WERI-Rb-1 (cell line): ENCODE measurements at regions not wholly inside any gene's neighbourhood (a gene's known extent, or its start where the extent isn't known, plus 50 kb on each side); places are given as distances from the start of the nearest gene placed in this dataset.
"Not testable (repeated sequence)": the region's sequence is repeated elsewhere in the genome, so short reads cannot be mapped to it uniquely, and the experiment has no call there.

Experiments
- DNase-seq: peaks from one replicate; pipeline ENCODE4 v3.0.0-alpha.2; 2020
- H3K27ac ChIP-seq: fragments of 250-450 bp; sonication (Bioruptor Pico); 2 replicates; pipeline ENCODE4 v1.5.1; 2020; ENCODE audit warnings: mild to moderate bottlenecking, moderate library complexity
- H3K27me3 ChIP-seq: fragments of 250-450 bp; sonication (Bioruptor Pico); 2 replicates; pipeline ENCODE4 v1.5.1; 2021; ENCODE audit warnings: mild to moderate bottlenecking, low read depth, moderate library complexity; ENCODE audit not compliant: insufficient read depth, severe bottlenecking
- H3K36me3 ChIP-seq: fragments of 250-450 bp; sonication (Bioruptor Pico); 2 replicates; pipeline ENCODE4 v1.5.1; 2020; ENCODE audit warnings: mild to moderate bottlenecking, moderate library complexity
- H3K4me3 ChIP-seq: 2 replicates; pipeline ENCODE4 v1.5.1; 2011; ENCODE audit warnings: low read depth, mild to moderate bottlenecking, control low read depth, low read length
- H3K9me3 ChIP-seq: fragments of 250-450 bp; sonication (Bioruptor Pico); 2 replicates; pipeline ENCODE4 v1.5.1; 2021; ENCODE audit warnings: mild to moderate bottlenecking, moderate library complexity; ENCODE audit not compliant: severe bottlenecking
- TF ChIP-seq, protein P1 (sequence below): IDR thresholded peaks from 2 replicates; pipeline ENCODE4 v1.5.1; 2011; ENCODE audit warnings: low read depth, mild to moderate bottlenecking, control low read depth, inconsistent platforms, low read length

DNA sequence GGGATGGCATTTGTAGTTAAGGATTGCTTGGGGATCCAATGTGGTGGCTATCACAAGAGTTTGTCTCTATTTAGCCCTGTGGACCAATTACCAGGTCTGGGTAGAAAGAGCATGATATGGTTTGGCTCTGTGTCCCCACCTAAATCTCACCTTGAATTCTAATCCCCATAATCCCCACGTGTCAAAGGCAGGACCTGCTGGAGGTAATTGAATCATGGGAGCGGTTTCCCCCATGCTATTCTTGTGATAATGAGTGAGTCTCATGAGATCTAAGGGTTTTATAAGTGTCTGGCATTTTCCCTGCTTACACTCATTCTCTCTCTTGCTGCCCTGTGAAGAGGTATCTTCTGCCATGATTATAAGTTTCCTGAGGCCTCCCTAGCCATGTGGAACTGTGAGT, 86.4 kb upstream of the HS3ST4 start:
- H3K36me3 ChIP-seq = no peaks in the 10 kb centered on the region
- TF ChIP-seq, protein P1, sequence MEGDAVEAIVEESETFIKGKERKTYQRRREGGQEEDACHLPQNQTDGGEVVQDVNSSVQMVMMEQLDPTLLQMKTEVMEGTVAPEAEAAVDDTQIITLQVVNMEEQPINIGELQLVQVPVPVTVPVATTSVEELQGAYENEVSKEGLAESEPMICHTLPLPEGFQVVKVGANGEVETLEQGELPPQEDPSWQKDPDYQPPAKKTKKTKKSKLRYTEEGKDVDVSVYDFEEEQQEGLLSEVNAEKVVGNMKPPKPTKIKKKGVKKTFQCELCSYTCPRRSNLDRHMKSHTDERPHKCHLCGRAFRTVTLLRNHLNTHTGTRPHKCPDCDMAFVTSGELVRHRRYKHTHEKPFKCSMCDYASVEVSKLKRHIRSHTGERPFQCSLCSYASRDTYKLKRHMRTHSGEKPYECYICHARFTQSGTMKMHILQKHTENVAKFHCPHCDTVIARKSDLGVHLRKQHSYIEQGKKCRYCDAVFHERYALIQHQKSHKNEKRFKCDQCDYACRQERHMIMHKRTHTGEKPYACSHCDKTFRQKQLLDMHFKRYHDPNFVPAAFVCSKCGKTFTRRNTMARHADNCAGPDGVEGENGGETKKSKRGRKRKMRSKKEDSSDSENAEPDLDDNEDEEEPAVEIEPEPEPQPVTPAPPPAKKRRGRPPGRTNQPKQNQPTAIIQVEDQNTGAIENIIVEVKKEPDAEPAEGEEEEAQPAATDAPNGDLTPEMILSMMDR = no peak
- peaks cover 9% of the 10 kb centered on the region for H3K9me3 ChIP-seq
- H3K27me3 ChIP-seq = no peaks in the 10 kb centered on the region
- no peak overlapping the region for H3K4me3 ChIP-seq
- H3K27ac ChIP-seq = 0 out of 2 replicates have a peak overlapping the region, but pooled peaks have one; percentile 18
- peak; percentile 20 for DNase-seq

DNA sequence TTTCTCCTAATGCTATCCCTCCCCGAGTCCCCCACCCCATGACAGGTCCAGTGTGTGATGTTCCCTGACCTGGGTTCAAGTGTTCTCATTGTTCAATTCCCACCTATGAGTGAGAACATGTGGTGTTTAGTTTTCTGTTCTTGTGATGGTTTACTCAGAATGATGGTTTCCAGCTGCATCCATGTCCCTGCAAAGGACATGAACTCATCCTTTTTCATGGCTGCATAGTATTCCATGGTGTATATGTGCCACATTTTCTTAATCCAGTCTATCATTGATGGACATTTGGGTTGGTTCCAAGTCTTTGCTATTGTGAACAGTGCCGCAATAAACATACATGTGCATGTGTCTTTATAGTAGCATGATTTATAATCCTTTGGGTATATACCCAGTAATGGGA, 90.5 kb upstream of the HS3ST4 start:
- not testable (repeated sequence) for H3K36me3 ChIP-seq, DNase-seq, H3K9me3 ChIP-seq, H3K27me3 ChIP-seq, H3K27ac ChIP-seq, H3K4me3 ChIP-seq

DNA sequence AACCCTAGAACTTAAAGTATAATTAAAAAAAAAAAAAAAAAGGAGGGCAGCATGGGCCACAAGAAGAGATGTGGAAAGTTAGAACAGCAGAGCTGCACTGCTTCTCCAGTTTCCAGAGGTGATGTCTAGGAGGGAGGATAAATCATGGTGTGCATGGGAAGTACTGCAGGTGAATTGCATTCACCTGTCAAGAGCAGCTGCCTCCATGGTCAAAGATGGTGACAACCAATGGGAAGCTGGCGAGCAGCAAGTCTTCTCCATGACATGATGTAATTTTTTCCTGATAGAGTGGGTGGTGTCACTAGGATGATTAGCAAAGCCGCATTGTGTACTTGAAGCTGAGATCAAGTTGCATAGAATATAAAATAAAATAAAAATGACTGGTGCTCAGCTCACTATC, 95.6 kb upstream of the HS3ST4 start:
- H3K27me3 ChIP-seq = no peaks in the 10 kb centered on the region
- H3K36me3 ChIP-seq = no peaks in the 10 kb centered on the region
- no peak overlapping the region for H3K4me3 ChIP-seq
- TF ChIP-seq, protein P1 = no peak
- DNase-seq = no peak
- H3K27ac ChIP-seq = no peak overlapping the region
- H3K9me3 ChIP-seq = peaks cover 4% of the 10 kb centered on the region

GRCh38 chr16:25593260-25593659, 98.5 kb upstream of the HS3ST4 start:
- no peak for DNase-seq
- TF ChIP-seq, protein P1 = no peak
- no peaks in the 10 kb centered on the region for H3K27me3 ChIP-seq
- no peak overlapping the region for H3K27ac ChIP-seq
- no peaks in the 10 kb centered on the region for H3K9me3 ChIP-seq
- H3K36me3 ChIP-seq = no peaks in the 10 kb centered on the region
- no peak overlapping the region for H3K4me3 ChIP-seq

DNA sequence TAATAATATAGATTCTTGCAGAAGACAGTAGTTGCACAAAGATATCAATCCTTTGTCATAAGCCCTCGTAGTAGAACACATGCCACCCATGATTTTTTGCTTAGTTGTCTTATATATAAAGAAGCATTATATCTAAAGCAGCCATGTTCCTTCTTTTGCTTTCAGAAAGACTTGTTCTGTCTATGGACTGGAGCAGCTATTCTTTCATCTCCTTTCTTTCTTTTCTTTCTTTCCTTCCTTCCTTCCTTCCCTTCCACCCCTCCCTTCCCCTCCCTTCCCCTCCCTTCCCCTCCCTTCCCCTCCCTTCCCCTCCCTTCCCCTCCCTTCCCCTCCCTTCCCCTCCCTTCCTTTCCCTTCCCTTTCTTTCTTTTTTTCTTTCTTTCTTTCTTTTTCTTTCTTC, 104.0 kb upstream of the HS3ST4 start:
- H3K27me3 ChIP-seq = no peaks in the 10 kb centered on the region
- TF ChIP-seq, protein P1 = no peak
- H3K36me3 ChIP-seq = no peaks in the 10 kb centered on the region
- no peak overlapping the region for H3K4me3 ChIP-seq
- H3K9me3 ChIP-seq = peaks cover 10% of the 10 kb centered on the region
- H3K27ac ChIP-seq = peak overlapping the region; percentile 77
- DNase-seq = no peak

GRCh38 chr16:25586826-25587225, 104.9 kb upstream of the HS3ST4 start:
- TF ChIP-seq, protein P1 = no peak

More at GRCh38 chr16:25586826-25587225, 104.9 kb upstream of the HS3ST4 start:
- Histone ChIP-seq H3K27me3 (no peaks in the 10 kb centered on the region), H3K9me3 (peaks cover 10% of the 10 kb centered on the region), H3K4me3 (no peak overlapping the region), H3K36me3 (no peaks in the 10 kb centered on the region), H3K27ac (peak overlapping the region; percentile 77)
- peak; percentile 85 for DNase-seq
